ENCODE measurements at regions not wholly inside any gene's neighbourhood (a gene's known extent, or its start where the extent isn't known, plus 50 kb on each side); places are given as distances from the start of the nearest gene placed in this dataset.

- H3K9me3 ChIP-seq (ENCODE audit: low read length), result no peaks in the 10 kb centered on the region
- H2AFZ ChIP-seq (ENCODE audit: low read depth, low read length), result no peak overlapping the region
- no peaks in the 10 kb centered on the region for H3K4me1 ChIP-seq (ENCODE audit: insufficient read depth, low read length)
- no peak overlapping the region for H3K4me3 ChIP-seq (ENCODE audit: low read length)
- H3K36me3 ChIP-seq (ENCODE audit: insufficient read depth, low read length), result no peaks in the 10 kb centered on the region
- peaks cover 1% of the 10 kb centered on the region for H3K27me3 ChIP-seq (ENCODE audit: insufficient read depth, low read length)
These were observed 93.2 kb downstream of the PTCSC3 start for GRCh38 chr14:36083317-36083716.

DNA sequence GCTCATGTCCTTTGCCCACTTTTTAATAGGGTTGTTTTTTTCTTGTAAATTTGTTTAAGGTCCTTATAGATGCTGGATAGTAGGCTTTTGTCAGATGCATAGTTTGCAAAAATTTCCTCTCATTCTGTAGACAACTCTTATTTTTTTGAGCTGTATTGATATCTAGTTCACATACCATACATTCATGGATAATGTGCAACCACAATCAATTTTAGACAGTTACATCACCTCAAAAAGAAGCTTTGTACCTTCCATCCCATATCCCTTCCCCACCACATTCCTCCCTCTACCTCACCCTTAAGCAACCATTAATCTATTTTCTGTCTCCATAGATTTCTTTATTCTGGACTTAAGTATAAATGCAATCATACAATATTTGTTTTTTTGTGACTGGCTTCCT lies 98.4 kb downstream of the PTCSC3 start:
- Histone ChIP-seq H3K4me1 (ENCODE audit: insufficient read depth, low read length) (no peaks in the 10 kb centered on the region), H3K4me3 (ENCODE audit: low read length) (no peak overlapping the region), H3K27me3 (ENCODE audit: insufficient read depth, low read length) (peaks cover 9% of the 10 kb centered on the region), H3K36me3 (ENCODE audit: insufficient read depth, low read length) (no peaks in the 10 kb centered on the region), H3K9me3 (ENCODE audit: low read length) (no peaks in the 10 kb centered on the region), H2AFZ (ENCODE audit: low read depth, low read length) (no peak overlapping the region)

- H3K9me3 ChIP-seq (ENCODE audit: low read length), result no peaks in the 10 kb centered on the region
- peaks cover 13% of the 10 kb centered on the region for H3K27me3 ChIP-seq (ENCODE audit: insufficient read depth, low read length)
- H2AFZ ChIP-seq (ENCODE audit: low read depth, low read length), result no peak overlapping the region
- H3K4me3 ChIP-seq (ENCODE audit: low read length), result no peak overlapping the region
- no peaks in the 10 kb centered on the region for H3K36me3 ChIP-seq (ENCODE audit: insufficient read depth, low read length)
- H3K4me1 ChIP-seq (ENCODE audit: insufficient read depth, low read length), result no peaks in the 10 kb centered on the region
These were observed 100.3 kb downstream of the PTCSC3 start for GRCh38 chr14:36076197-36076596.

DNA sequence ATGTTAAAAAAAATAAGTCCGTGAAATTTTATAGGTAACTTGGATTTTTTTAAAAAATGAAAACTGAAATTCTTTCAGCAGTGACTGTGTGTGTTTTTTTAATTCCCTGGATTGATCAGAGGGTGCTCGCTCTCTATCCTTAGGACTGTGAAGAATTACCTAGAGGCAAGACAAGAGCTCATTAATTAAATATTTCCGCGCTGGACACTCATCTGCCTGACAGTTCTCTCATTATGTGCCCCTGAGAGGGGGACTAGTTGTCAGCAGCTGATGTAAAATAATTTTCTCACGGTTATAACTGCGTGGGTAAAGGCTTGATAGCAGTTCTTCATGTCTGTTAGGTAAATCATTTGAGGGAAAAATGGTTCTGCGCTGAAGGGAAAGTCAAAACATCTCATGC lies 101.3 kb downstream of the PTCSC3 start:
- Histone ChIP-seq H3K4me1 (ENCODE audit: insufficient read depth, low read length) (no peaks in the 10 kb centered on the region), H2AFZ (ENCODE audit: low read depth, low read length) (no peak overlapping the region), H3K27me3 (ENCODE audit: insufficient read depth, low read length) (peaks cover 13% of the 10 kb centered on the region), H3K9me3 (ENCODE audit: low read length) (no peaks in the 10 kb centered on the region), H3K36me3 (ENCODE audit: insufficient read depth, low read length) (no peaks in the 10 kb centered on the region), H3K4me3 (ENCODE audit: low read length) (no peak overlapping the region)

- no peaks in the 10 kb centered on the region for H3K9me3 ChIP-seq (ENCODE audit: low read length)
- no peak overlapping the region for H2AFZ ChIP-seq (ENCODE audit: low read depth, low read length)
- H3K27me3 ChIP-seq (ENCODE audit: insufficient read depth, low read length), result peaks cover 13% of the 10 kb centered on the region
- H3K36me3 ChIP-seq (ENCODE audit: insufficient read depth, low read length), result no peaks in the 10 kb centered on the region
- H3K4me3 ChIP-seq (ENCODE audit: low read length), result no peak overlapping the region
- H3K4me1 ChIP-seq (ENCODE audit: insufficient read depth, low read length), result no peaks in the 10 kb centered on the region
These were observed 105.8 kb downstream of the PTCSC3 start for GRCh38 chr14:36070720-36071043.

- Histone ChIP-seq H2AFZ (ENCODE audit: low read depth, low read length) (no peak overlapping the region), H3K4me1 (ENCODE audit: insufficient read depth, low read length) (no peaks in the 10 kb centered on the region), H3K36me3 (ENCODE audit: insufficient read depth, low read length) (no peaks in the 10 kb centered on the region), H3K4me3 (ENCODE audit: low read length) (no peak overlapping the region), H3K9me3 (ENCODE audit: low read length) (no peaks in the 10 kb centered on the region), H3K27me3 (ENCODE audit: insufficient read depth, low read length) (peaks cover 17% of the 10 kb centered on the region)
These were observed 106.3 kb downstream of the PTCSC3 start for GRCh38 chr14:36070031-36070719.

- H2AFZ ChIP-seq (ENCODE audit: low read depth, low read length), result no peak overlapping the region
- no peaks in the 10 kb centered on the region for H3K36me3 ChIP-seq (ENCODE audit: insufficient read depth, low read length)
- H3K4me3 ChIP-seq (ENCODE audit: low read length), result no peak overlapping the region
- H3K27me3 ChIP-seq (ENCODE audit: insufficient read depth, low read length), result peaks cover 16% of the 10 kb centered on the region
- no peaks in the 10 kb centered on the region for H3K4me1 ChIP-seq (ENCODE audit: insufficient read depth, low read length)
- no peaks in the 10 kb centered on the region for H3K9me3 ChIP-seq (ENCODE audit: low read length)
These were observed 107.0 kb downstream of the PTCSC3 start for GRCh38 chr14:36069535-36069900.

GRCh38 chr14:36068777-36069534 lies 107.6 kb downstream of the PTCSC3 start:
- Histone ChIP-seq H3K36me3 (ENCODE audit: insufficient read depth, low read length) (no peaks in the 10 kb centered on the region), H3K4me3 (ENCODE audit: low read length) (no peak overlapping the region), H3K9me3 (ENCODE audit: low read length) (no peaks in the 10 kb centered on the region), H3K27me3 (ENCODE audit: insufficient read depth, low read length) (peaks cover 12% of the 10 kb centered on the region), H3K4me1 (ENCODE audit: insufficient read depth, low read length) (no peaks in the 10 kb centered on the region), H2AFZ (ENCODE audit: low read depth, low read length) (no peak overlapping the region)

GRCh38 chr14:36067428-36068187 lies 108.9 kb downstream of the PTCSC3 start:
- H3K36me3 ChIP-seq (ENCODE audit: insufficient read depth, low read length), result no peaks in the 10 kb centered on the region
- H3K4me3 ChIP-seq (ENCODE audit: low read length), result no peak overlapping the region
- H3K27me3 ChIP-seq (ENCODE audit: insufficient read depth, low read length), result peaks cover 11% of the 10 kb centered on the region
- no peak overlapping the region for H2AFZ ChIP-seq (ENCODE audit: low read depth, low read length)
- H3K9me3 ChIP-seq (ENCODE audit: low read length), result no peaks in the 10 kb centered on the region
- H3K4me1 ChIP-seq (ENCODE audit: insufficient read depth, low read length), result no peaks in the 10 kb centered on the region

- Histone ChIP-seq H3K27me3 (ENCODE audit: insufficient read depth, low read length) (peaks cover 17% of the 10 kb centered on the region), H3K9me3 (ENCODE audit: low read length) (no peaks in the 10 kb centered on the region), H3K4me1 (ENCODE audit: insufficient read depth, low read length) (no peaks in the 10 kb centered on the region), H3K36me3 (ENCODE audit: insufficient read depth, low read length) (no peaks in the 10 kb centered on the region), H2AFZ (ENCODE audit: low read depth, low read length) (no peak overlapping the region), H3K4me3 (ENCODE audit: low read length) (no peak overlapping the region)
These were observed 109.9 kb downstream of the PTCSC3 start for GRCh38 chr14:36066636-36067035.

DNA sequence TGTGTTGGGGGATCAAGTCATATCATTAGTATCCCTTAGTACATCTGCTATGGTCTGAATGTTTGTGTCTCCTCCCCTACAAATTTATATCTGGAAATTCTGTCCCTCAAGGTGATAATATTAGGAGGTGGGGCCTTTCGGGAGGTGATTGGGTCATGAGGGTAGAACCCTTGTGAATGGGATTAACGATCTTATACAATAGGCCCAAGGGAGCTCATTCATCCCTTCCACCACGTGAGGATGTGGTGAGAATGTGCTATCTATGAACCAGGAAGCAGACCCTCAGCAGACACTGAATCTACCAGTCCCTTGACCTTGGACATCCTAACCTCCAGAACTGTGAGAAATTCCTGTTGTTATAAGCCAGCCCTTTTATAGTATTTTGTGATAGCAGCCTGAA lies 110.7 kb downstream of the PTCSC3 start:
- Histone ChIP-seq H3K9me3 (ENCODE audit: low read length) (no peaks in the 10 kb centered on the region), H3K4me1 (ENCODE audit: insufficient read depth, low read length) (no peaks in the 10 kb centered on the region), H3K36me3 (ENCODE audit: insufficient read depth, low read length) (no peaks in the 10 kb centered on the region), H3K27me3 (ENCODE audit: insufficient read depth, low read length) (peaks cover 17% of the 10 kb centered on the region), H3K4me3 (ENCODE audit: low read length) (no peak overlapping the region), H2AFZ (ENCODE audit: low read depth, low read length) (no peak overlapping the region)

DNA sequence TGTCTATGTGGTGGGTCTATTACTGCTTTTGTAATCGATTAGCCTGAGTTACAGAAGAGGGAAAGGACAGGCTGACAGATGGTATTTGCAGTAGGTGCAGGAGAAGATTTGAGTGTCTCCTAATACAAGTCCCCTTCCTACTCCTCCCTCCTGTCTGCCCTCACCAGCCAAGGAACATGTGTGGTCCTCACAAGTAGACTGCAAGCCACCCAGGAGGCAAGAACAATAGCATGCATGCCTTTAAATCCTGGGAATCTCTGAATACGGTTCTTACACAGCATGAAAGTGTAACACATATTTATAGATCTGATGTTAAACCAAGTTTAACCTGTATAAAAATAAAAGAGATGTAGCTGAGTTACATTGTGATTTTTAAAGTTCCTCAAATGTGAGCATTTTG lies 117.0 kb downstream of the PTCSC3 start:
- Histone ChIP-seq H2AFZ (ENCODE audit: low read depth, low read length) (no peak overlapping the region), H3K36me3 (ENCODE audit: insufficient read depth, low read length) (no peaks in the 10 kb centered on the region), H3K4me1 (ENCODE audit: insufficient read depth, low read length) (no peaks in the 10 kb centered on the region), H3K9me3 (ENCODE audit: low read length) (no peaks in the 10 kb centered on the region), H3K27me3 (ENCODE audit: insufficient read depth, low read length) (peaks cover 15% of the 10 kb centered on the region), H3K4me3 (ENCODE audit: low read length) (no peak overlapping the region)

- Histone ChIP-seq H3K4me3 (ENCODE audit: low read length) (no peak overlapping the region), H3K4me1 (ENCODE audit: insufficient read depth, low read length) (no peaks in the 10 kb centered on the region), H3K27me3 (ENCODE audit: insufficient read depth, low read length) (peaks cover 12% of the 10 kb centered on the region), H2AFZ (ENCODE audit: low read depth, low read length) (no peak overlapping the region), H3K36me3 (ENCODE audit: insufficient read depth, low read length) (no peaks in the 10 kb centered on the region), H3K9me3 (ENCODE audit: low read length) (no peaks in the 10 kb centered on the region)
These were observed 118.9 kb downstream of the PTCSC3 start for GRCh38 chr14:36057452-36058116.
